HEK293 (cell line): ENCODE measurements at regions not wholly inside any gene's neighbourhood (a gene's known extent, or its start where the extent isn't known, plus 50 kb on each side); places are given as distances from the start of the nearest gene placed in this dataset.

Experiments
- CTCF ChIA-PET: fragments of 350-600 bp; formaldehyde crosslinking; extraction: SDS; loops from one replicate; lab custom pipeline; 2021; ENCODE audit warnings: antibody characterized with exemption; lab: Yijun Ruan, JAX
- POLR2A ChIA-PET: fragments of 300-600 bp; formaldehyde crosslinking; extraction: SDS; loops from one replicate; lab custom pipeline; 2020; ENCODE audit warnings: antibody characterized with exemption, inconsistent platforms; lab: Yijun Ruan, JAX
- H3K27ac ChIP-seq: fragments of 200-500 bp; sonication (Bioruptor generic); 2 replicates; pipeline ENCODE4 v1.5.1; 2014; ENCODE audit warnings: low read depth, low read length, control low read depth, inconsistent platforms; ENCODE audit errors: extremely low read depth
- H3K36me3 ChIP-seq, 2 experiments: fragments of 200-500 bp in 1 of 2; sonication (Bioruptor generic) in 1 of 2; 1 replicate in 1 of 2; 2 replicates in 1 of 2; pipeline ENCODE4 v1.5.1; 2014 to 2017; ENCODE audit warnings: inconsistent platforms in 2 of 2, low read length in 2 of 2; ENCODE audit not compliant: control insufficient read depth in 2 of 2, insufficient read depth in 1 of 2
- H3K4me1 ChIP-seq: fragments of 200-500 bp; sonication (Bioruptor generic); 2 replicates; pipeline ENCODE4 v1.5.1; 2014; ENCODE audit warnings: mild to moderate bottlenecking, low read length, inconsistent platforms; ENCODE audit not compliant: control insufficient read depth, insufficient read depth
- H3K4me3 ChIP-seq: 2 replicates; pipeline ENCODE4 v1.5.1; 2011; ENCODE audit warnings: low read depth, mild to moderate bottlenecking, control low read depth, low read length, moderate library complexity
- H3K9me3 ChIP-seq: fragments of 200-500 bp; sonication (Bioruptor generic); 2 replicates; pipeline ENCODE4 v1.5.1; 2014; ENCODE audit warnings: low read depth, low read length, inconsistent platforms; ENCODE audit not compliant: control insufficient read depth, insufficient read depth
- GFI1B ChIP-seq: fragments of 450-650 bp; formaldehyde crosslinking; IDR thresholded peaks from 2 replicates; pipeline ENCODE4 v1.5.1; 2016; ENCODE audit warnings: missing biosample characterization, missing genetic modification characterization
- PATZ1 ChIP-seq: fragments of 450-650 bp; formaldehyde crosslinking; IDR thresholded peaks from 2 replicates; pipeline ENCODE4 v1.5.1; 2016; ENCODE audit warnings: missing biosample characterization, missing genetic modification characterization
- SP2 ChIP-seq: fragments of 450-650 bp; formaldehyde crosslinking; IDR thresholded peaks from 2 replicates; pipeline ENCODE4 v1.5.1; 2016; ENCODE audit warnings: missing biosample characterization, missing genetic modification characterization
- SP3 ChIP-seq: fragments of 450-650 bp; formaldehyde crosslinking; IDR thresholded peaks from 2 replicates; pipeline ENCODE4 v1.5.1; 2016; ENCODE audit warnings: missing biosample characterization, missing genetic modification characterization
- SP7 ChIP-seq: fragments of 450-650 bp; formaldehyde crosslinking; IDR thresholded peaks from 2 replicates; pipeline ENCODE4 v1.5.1; 2016; ENCODE audit warnings: missing biosample characterization, missing genetic modification characterization
- ZFP3 ChIP-seq: fragments of 450-650 bp; formaldehyde crosslinking; IDR thresholded peaks from 2 replicates; pipeline ENCODE4 v1.5.1; 2016; ENCODE audit warnings: low read depth, missing biosample characterization, missing genetic modification characterization
- ZIC2 ChIP-seq: fragments of 450-650 bp; formaldehyde crosslinking; IDR thresholded peaks from 2 replicates; pipeline ENCODE4 v1.5.1; 2016; ENCODE audit warnings: missing biosample characterization, missing genetic modification characterization
- ZNF292 ChIP-seq: fragments of 450-650 bp; formaldehyde crosslinking; IDR thresholded peaks from 2 replicates; pipeline ENCODE4 v1.5.1; 2016; ENCODE audit warnings: low read depth, missing biosample characterization, missing genetic modification characterization, borderline replicate concordance
- ZNF558 ChIP-seq: fragments of 450-650 bp; formaldehyde crosslinking; IDR thresholded peaks from 2 replicates; pipeline ENCODE4 v1.5.1; 2016; ENCODE audit warnings: missing biosample characterization, missing genetic modification characterization
- ZNF560 ChIP-seq: fragments of 450-650 bp; formaldehyde crosslinking; IDR thresholded peaks from 2 replicates; pipeline ENCODE4 v1.5.1; 2017; ENCODE audit warnings: missing biosample characterization, missing genetic modification characterization, borderline replicate concordance
- ZNF621 ChIP-seq: fragments of 450-650 bp; formaldehyde crosslinking; IDR thresholded peaks from 2 replicates; pipeline ENCODE4 v1.5.1; 2017; ENCODE audit warnings: missing biosample characterization, missing genetic modification characterization
- ZNF660 ChIP-seq: fragments of 450-650 bp; IDR thresholded peaks from 2 replicates; pipeline ENCODE4 v1.5.1; 2018; ENCODE audit warnings: missing biosample characterization, mild to moderate bottlenecking, missing genetic modification characterization
- ZNF664 ChIP-seq: fragments of 450-650 bp; formaldehyde crosslinking; IDR thresholded peaks from 2 replicates; pipeline ENCODE4 v1.5.1; 2016; ENCODE audit warnings: missing biosample characterization, missing genetic modification characterization
- ZNF768 ChIP-seq: fragments of 450-650 bp; formaldehyde crosslinking; IDR thresholded peaks from 2 replicates; pipeline ENCODE4 v1.5.1; 2018; ENCODE audit warnings: missing biosample characterization, mild to moderate bottlenecking, missing genetic modification characterization
- ZNF776 ChIP-seq: fragments of 450-650 bp; formaldehyde crosslinking; IDR thresholded peaks from 2 replicates; pipeline ENCODE4 v1.5.0; 2017; ENCODE audit warnings: missing biosample characterization, missing genetic modification characterization, borderline replicate concordance
- ZSCAN16 ChIP-seq: fragments of 450-650 bp; formaldehyde crosslinking; IDR thresholded peaks from 2 replicates; pipeline ENCODE4 v1.5.1; 2016; ENCODE audit warnings: missing biosample characterization, missing genetic modification characterization
- ZSCAN23 ChIP-seq: fragments of 450-650 bp; formaldehyde crosslinking; IDR thresholded peaks from 2 replicates; pipeline ENCODE4 v1.5.1; 2016; ENCODE audit warnings: missing biosample characterization, missing genetic modification characterization
- TF ChIP-seq, protein P1 (sequence below): fragments of 450-650 bp; formaldehyde crosslinking; IDR thresholded peaks from 2 replicates; pipeline ENCODE4 v1.5.1; 2016; ENCODE audit warnings: missing biosample characterization, missing genetic modification characterization
- TF ChIP-seq, protein P2 (sequence below): fragments of 450-650 bp; formaldehyde crosslinking; IDR thresholded peaks from 2 replicates; pipeline ENCODE4 v1.5.1; 2016; ENCODE audit warnings: missing biosample characterization, missing genetic modification characterization, borderline replicate concordance

DNA sequence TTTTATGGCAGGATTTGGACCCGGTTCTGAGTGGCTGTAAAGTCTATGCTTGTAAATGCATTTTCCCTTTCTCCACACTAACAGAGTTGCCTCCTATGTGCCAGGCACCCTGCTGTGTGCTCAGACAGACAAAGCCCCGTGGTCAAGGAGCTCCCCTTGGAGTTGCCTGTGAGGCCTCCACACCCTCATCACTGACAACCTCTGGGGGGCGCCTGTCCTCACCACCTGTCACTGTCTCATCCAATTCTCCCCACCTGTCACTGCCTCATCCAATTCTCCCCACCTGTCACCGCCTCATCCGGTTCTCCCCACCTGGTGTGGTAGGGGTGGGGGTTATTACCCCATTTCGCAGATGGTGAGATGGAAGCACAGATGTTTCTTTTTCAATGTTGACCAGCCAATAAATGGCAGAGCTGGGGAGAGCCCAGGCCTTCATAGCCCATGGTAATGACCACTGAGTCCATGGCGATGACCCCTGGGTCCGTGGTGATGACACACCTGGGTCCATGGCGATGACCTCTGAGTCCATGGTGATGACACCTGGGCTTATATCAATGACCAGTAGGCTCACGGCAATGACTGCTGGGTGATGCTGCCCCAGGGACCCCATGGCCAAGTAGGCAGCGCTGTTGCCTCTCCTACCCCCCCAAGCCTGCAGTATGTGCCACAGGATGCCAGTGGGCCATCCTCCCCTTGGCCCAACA lies 150.1 kb downstream of the IRF8 start:
- Histone ChIP-seq H3K27ac (no peak overlapping the region), H3K4me1 (no peaks in the 10 kb centered on the region; the same call in none of the 2 replicates), H3K4me3 (no peak overlapping the region), H3K9me3 (no peaks in the 10 kb centered on the region), H3K36me3 (no peaks in the 10 kb centered on the region)
- POLR2A ChIA-PET = no interaction called here
- CTCF ChIA-PET = interaction anchor here (0.5 to 2.0 kb wide), 11 partner anchors 9 to 1037 kb away, joined by 3 to 9 read pairs (median 4); no protein-coding TSS in a partner anchor
- TF ChIP-seq SP3 (tag by site-specific recombination) = no peak
- peak; percentile 37 for TF ChIP-seq ZIC2 (tag by site-specific recombination)
- TF ChIP-seq, protein P1, sequence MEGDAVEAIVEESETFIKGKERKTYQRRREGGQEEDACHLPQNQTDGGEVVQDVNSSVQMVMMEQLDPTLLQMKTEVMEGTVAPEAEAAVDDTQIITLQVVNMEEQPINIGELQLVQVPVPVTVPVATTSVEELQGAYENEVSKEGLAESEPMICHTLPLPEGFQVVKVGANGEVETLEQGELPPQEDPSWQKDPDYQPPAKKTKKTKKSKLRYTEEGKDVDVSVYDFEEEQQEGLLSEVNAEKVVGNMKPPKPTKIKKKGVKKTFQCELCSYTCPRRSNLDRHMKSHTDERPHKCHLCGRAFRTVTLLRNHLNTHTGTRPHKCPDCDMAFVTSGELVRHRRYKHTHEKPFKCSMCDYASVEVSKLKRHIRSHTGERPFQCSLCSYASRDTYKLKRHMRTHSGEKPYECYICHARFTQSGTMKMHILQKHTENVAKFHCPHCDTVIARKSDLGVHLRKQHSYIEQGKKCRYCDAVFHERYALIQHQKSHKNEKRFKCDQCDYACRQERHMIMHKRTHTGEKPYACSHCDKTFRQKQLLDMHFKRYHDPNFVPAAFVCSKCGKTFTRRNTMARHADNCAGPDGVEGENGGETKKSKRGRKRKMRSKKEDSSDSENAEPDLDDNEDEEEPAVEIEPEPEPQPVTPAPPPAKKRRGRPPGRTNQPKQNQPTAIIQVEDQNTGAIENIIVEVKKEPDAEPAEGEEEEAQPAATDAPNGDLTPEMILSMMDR (tag by site-specific recombination) = 0 out of 2 replicates have a peak, but pooled peaks have one; percentile 13

DNA sequence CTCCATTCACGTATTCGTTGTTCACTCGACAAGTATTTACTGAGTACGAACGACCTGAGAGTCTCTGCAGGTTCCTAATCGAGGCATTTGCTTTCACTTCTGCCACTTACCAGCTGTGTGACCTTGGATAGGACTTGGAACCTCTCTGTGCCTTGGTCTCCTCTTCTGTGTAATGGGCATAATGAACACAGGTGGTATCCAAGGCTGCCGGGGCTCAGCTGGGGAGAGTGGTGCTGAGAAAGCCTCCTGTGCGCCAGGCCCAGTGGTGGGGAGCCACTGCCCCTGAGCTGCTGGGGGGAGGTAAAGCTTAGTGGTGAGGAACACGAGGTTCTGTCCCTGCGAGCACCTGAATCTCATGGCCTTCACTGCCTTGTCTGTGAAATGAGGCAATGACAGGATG lies 150.7 kb downstream of the IRF8 start:
- no peaks in the 10 kb centered on the region for H3K9me3 ChIP-seq
- no peak overlapping the region for H3K4me3 ChIP-seq
- no peaks in the 10 kb centered on the region; the same call in none of the 2 replicates for H3K4me1 ChIP-seq
- no peak overlapping the region for H3K27ac ChIP-seq
- ChIA-PET POLR2A (no interaction called here), CTCF (interaction anchor here (0.5 to 2.0 kb wide), 8 partner anchors 8 to 471 kb away, joined by 3 to 9 read pairs (median 4); no protein-coding TSS in a partner anchor)
- TF ChIP-seq ZNF768 (tag by site-specific recombination) (peak; percentile 71), SP2 (no peak)
- no peaks in the 10 kb centered on the region for H3K36me3 ChIP-seq

DNA sequence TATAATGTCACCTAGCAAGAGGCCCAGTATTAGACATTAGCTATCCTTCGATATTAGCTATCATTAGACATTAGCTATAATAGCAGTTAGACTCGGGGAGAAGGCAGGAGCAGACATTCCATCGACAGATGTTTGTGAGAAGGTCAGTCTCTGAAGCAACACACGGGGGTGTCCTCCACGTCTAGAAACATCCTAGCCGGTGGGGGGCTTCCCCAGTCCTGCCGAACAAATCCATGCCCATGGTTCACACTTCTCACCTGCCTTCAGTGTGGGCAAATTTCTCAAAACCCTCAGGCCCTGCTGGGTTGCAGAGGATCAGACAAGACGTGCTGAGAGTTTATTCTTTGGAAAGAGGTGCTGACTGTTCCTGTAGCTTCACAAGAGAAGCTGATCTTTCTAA lies 151.1 kb downstream of the IRF8 start:
- CTCF ChIA-PET = interaction anchor here (1.0 to 2.0 kb wide), 6 partner anchors 12 to 470 kb away, joined by 3 to 9 read pairs (median 4); no protein-coding TSS in a partner anchor
- POLR2A ChIA-PET = no interaction called here
- no peak overlapping the region for H3K4me3 ChIP-seq
- no peaks in the 10 kb centered on the region; the same call in none of the 2 replicates for H3K4me1 ChIP-seq
- H3K36me3 ChIP-seq = no peaks in the 10 kb centered on the region
- TF ChIP-seq ZNF292 (no peak), PATZ1 (no peak), ZNF621 (tag by site-specific recombination) (no peak), ZNF660 (tag by site-specific recombination) (no peak), GFI1B (no peak), ZNF558 (tag by site-specific recombination) (no peak), ZNF560 (tag by site-specific recombination) (no peak), ZNF768 (tag by site-specific recombination) (no peak), SP7 (tag by site-specific recombination) (no peak), ZSCAN23 (tag by site-specific recombination) (no peak), ZSCAN16 (tag by site-specific recombination) (no peak), SP3 (tag by site-specific recombination) (no peak), ZFP3 (no peak), ZNF776 (tag by site-specific recombination) (no peak), ZNF664 (tag by site-specific recombination) (no peak)
- TF ChIP-seq, protein P2, sequence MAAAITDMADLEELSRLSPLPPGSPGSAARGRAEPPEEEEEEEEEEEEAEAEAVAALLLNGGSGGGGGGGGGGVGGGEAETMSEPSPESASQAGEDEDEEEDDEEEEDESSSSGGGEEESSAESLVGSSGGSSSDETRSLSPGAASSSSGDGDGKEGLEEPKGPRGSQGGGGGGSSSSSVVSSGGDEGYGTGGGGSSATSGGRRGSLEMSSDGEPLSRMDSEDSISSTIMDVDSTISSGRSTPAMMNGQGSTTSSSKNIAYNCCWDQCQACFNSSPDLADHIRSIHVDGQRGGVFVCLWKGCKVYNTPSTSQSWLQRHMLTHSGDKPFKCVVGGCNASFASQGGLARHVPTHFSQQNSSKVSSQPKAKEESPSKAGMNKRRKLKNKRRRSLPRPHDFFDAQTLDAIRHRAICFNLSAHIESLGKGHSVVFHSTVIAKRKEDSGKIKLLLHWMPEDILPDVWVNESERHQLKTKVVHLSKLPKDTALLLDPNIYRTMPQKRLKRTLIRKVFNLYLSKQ = no peak
- no peak overlapping the region for H3K27ac ChIP-seq
- H3K9me3 ChIP-seq = no peaks in the 10 kb centered on the region
